ENCODE measurements at regions not wholly inside any gene's neighbourhood (a gene's known extent, or its start where the extent isn't known, plus 50 kb on each side); places are given as distances from the start of the nearest gene placed in this dataset.

- Histone ChIP-seq H4K20me1 (ENCODE audit: insufficient read depth) (no peaks in the 10 kb centered on the region), H3K27me3 (ENCODE audit: insufficient read depth, low read depth, low read length) (no peaks in the 10 kb centered on the region), H3K27ac (ENCODE audit: low read length) (peak overlapping the region; percentile 42), H2AFZ (ENCODE audit: low read depth, low read length) (no peak overlapping the region), H3K4me3 (ENCODE audit: low read length) (no peak overlapping the region), H3K9me2 (ENCODE audit: insufficient read depth, low read length) (no peaks in the 10 kb centered on the region), H3K79me2 (replicated peaks; ENCODE audit: insufficient read depth, low read length) (no peaks in the 10 kb centered on the region), H3K4me2 (ENCODE audit: low read length) (peak overlapping the region; percentile 55), H3K36me3 (ENCODE audit: insufficient read depth, low read length) (no peaks in the 10 kb centered on the region), H3K9ac (ENCODE audit: low read length) (no peak overlapping the region), H3F3A (ENCODE audit: insufficient read depth, low read length, poor library complexity, severe bottlenecking) (no peaks in the 10 kb centered on the region), H3K9me3 (ENCODE audit: low read length) (no peaks in the 10 kb centered on the region)
- TF ChIP-seq EZH2 (IDR thresholded peaks at IDR 0.05; ENCODE audit: borderline replicate concordance, insufficient read depth, low read length, poor library complexity, severe bottlenecking): no peak
- TF ChIP-seq REST (IDR thresholded peaks at IDR 0.05; ENCODE audit: borderline replicate concordance): peak; percentile 96
- TF ChIP-seq EP300 (conservative IDR thresholded peaks at IDR 0.05; ENCODE audit: poor library complexity, severe bottlenecking): peak; percentile 94
- TF ChIP-seq SMC3 (conservative IDR thresholded peaks at IDR 0.05; ENCODE audit: poor library complexity): peak; percentile 50
- TF ChIP-seq RAD21 (conservative IDR thresholded peaks at IDR 0.05): peak; percentile 45
- TF ChIP-seq MXI1 (conservative IDR thresholded peaks at IDR 0.05; ENCODE audit: poor library complexity, severe bottlenecking): peak; percentile 38
- TF ChIP-seq TAF1 (IDR thresholded peaks at IDR 0.05; ENCODE audit: low read depth): no peak
- no peak for TF ChIP-seq CTCF (IDR thresholded peaks at IDR 0.05; ENCODE audit: poor library complexity, severe bottlenecking)
- TF ChIP-seq POLR2AphosphoS5 (IDR thresholded peaks at IDR 0.05): peak; percentile 98
Observed at GRCh38 chr1:235052067-235053008, 76.3 kb downstream of the TOMM20 start.

- no peaks in the 10 kb centered on the region for H3F3A ChIP-seq (ENCODE audit: insufficient read depth, low read length, poor library complexity, severe bottlenecking)
- no peaks in the 10 kb centered on the region for H4K20me1 ChIP-seq (ENCODE audit: insufficient read depth)
- no peaks in the 10 kb centered on the region for H3K79me2 ChIP-seq (replicated peaks; ENCODE audit: insufficient read depth, low read length)
- H3K9ac ChIP-seq (ENCODE audit: low read length): no peak overlapping the region
- H3K27ac ChIP-seq (ENCODE audit: low read length): no peak overlapping the region
- TF ChIP-seq RAD21 (conservative IDR thresholded peaks at IDR 0.05) (no peak), EZH2 (IDR thresholded peaks at IDR 0.05; ENCODE audit: borderline replicate concordance, insufficient read depth, low read length, poor library complexity, severe bottlenecking) (no peak), TAF1 (IDR thresholded peaks at IDR 0.05; ENCODE audit: low read depth) (no peak), REST (IDR thresholded peaks at IDR 0.05; ENCODE audit: borderline replicate concordance) (no peak), CTCF (IDR thresholded peaks at IDR 0.05; ENCODE audit: poor library complexity, severe bottlenecking) (no peak), POLR2AphosphoS5 (IDR thresholded peaks at IDR 0.05) (no peak), MXI1 (conservative IDR thresholded peaks at IDR 0.05; ENCODE audit: poor library complexity, severe bottlenecking) (no peak), SMC3 (conservative IDR thresholded peaks at IDR 0.05; ENCODE audit: poor library complexity) (no peak), EP300 (conservative IDR thresholded peaks at IDR 0.05; ENCODE audit: poor library complexity, severe bottlenecking) (no peak)
- H3K4me2 ChIP-seq (ENCODE audit: low read length): no peak overlapping the region
- H3K9me2 ChIP-seq (ENCODE audit: insufficient read depth, low read length): no peaks in the 10 kb centered on the region
- no peaks in the 10 kb centered on the region for H3K9me3 ChIP-seq (ENCODE audit: low read length)
- H2AFZ ChIP-seq (ENCODE audit: low read depth, low read length): no peak overlapping the region
- H3K27me3 ChIP-seq (ENCODE audit: insufficient read depth, low read depth, low read length): no peaks in the 10 kb centered on the region
- H3K36me3 ChIP-seq (ENCODE audit: insufficient read depth, low read length): no peaks in the 10 kb centered on the region
- H3K4me3 ChIP-seq (ENCODE audit: low read length): no peak overlapping the region
Observed at GRCh38 chr1:235051521-235051920, 77.1 kb downstream of the TOMM20 start.

Measured in neural cell (in vitro differentiated cells).